Breast epithelium (tissue), 3 donors: ENCODE measurements at regions not wholly inside any gene's neighbourhood (a gene's known extent, or its start where the extent isn't known, plus 50 kb on each side); places are given as distances from the start of the nearest gene placed in this dataset.

Source experiments
- POLR2A ChIP-seq: fragments of 450-650 bp; IDR thresholded peaks from one replicate; pipeline ENCODE4 v1.6.1; 2016; ENCODE audit warnings: antibody characterized with exemption, mild to moderate bottlenecking, moderate library complexity
- POLR2AphosphoS5 ChIP-seq, 3 donors: sonication (generic); formaldehyde crosslinking; IDR thresholded peaks; one replicate each; pipeline ENCODE4 v1.6.1; 2017; ENCODE audit warnings: antibody characterized with exemption in 3 of 3
- TF ChIP-seq, protein P1 (sequence below), 3 donors: fragments of 450-650 bp; IDR thresholded peaks; one replicate each; pipeline ENCODE4 v1.5.1; 2016 to 2017; ENCODE audit warnings: antibody characterized with exemption in 3 of 3, mild to moderate bottlenecking in 3 of 3, moderate library complexity in 3 of 3

DNA sequence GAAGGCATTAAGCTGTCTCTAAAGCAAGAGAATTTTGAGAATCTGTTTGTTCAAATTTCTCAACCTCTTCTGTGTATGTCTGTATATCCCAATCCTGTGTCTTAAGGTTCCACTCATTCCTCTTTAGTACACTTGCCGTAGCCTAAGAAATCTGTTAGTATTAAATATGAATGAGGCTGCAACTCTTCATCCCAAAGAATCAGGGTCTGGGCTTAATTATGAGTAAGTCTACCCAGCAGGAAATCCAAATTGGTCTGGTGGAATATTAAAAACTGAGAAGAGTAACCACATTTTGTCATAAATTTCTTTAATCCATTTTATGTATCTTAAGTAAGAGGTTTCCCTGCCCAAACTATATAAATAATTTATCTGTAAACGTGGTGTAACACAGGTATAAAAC, 1171.2 kb downstream of the CDH12 start:
- TF ChIP-seq, protein P1, sequence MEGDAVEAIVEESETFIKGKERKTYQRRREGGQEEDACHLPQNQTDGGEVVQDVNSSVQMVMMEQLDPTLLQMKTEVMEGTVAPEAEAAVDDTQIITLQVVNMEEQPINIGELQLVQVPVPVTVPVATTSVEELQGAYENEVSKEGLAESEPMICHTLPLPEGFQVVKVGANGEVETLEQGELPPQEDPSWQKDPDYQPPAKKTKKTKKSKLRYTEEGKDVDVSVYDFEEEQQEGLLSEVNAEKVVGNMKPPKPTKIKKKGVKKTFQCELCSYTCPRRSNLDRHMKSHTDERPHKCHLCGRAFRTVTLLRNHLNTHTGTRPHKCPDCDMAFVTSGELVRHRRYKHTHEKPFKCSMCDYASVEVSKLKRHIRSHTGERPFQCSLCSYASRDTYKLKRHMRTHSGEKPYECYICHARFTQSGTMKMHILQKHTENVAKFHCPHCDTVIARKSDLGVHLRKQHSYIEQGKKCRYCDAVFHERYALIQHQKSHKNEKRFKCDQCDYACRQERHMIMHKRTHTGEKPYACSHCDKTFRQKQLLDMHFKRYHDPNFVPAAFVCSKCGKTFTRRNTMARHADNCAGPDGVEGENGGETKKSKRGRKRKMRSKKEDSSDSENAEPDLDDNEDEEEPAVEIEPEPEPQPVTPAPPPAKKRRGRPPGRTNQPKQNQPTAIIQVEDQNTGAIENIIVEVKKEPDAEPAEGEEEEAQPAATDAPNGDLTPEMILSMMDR (IDR thresholded peaks at IDR 0.05) = no peak
- TF ChIP-seq POLR2A (no peak), POLR2AphosphoS5 (IDR thresholded peaks at IDR 0.05) (no peak)
